Glutamatergic neuron (in vitro differentiated cells): ENCODE measurements at regions not wholly inside any gene's neighbourhood (a gene's known extent, or its start where the extent isn't known, plus 50 kb on each side); places are given as distances from the start of the nearest gene placed in this dataset.
A peak's percentile ranks its signal among the peaks of the same experiment; 100 is the strongest.
"Not testable (repeated sequence)": the region's sequence is repeated elsewhere in the genome, so short reads cannot be mapped to it uniquely, and the experiment has no call there.

ENCODE experiments used
- DNase-seq: peaks from one replicate; pipeline ENCODE4 v3.0.0; 2022
- H3K27ac Mint-ChIP-seq: one replicate; pipeline ENCODE4 v1.8.0; 2020; ENCODE audit warnings: mild to moderate bottlenecking, mixed read lengths, inconsistent platforms; ENCODE audit not compliant: unreplicated experiment
- H3K27me3 Mint-ChIP-seq: one replicate; pipeline ENCODE4 v1.8.0; 2020; ENCODE audit warnings: mild to moderate bottlenecking, moderate library complexity, mixed read lengths, inconsistent platforms; ENCODE audit not compliant: unreplicated experiment
- H3K36me3 Mint-ChIP-seq: one replicate; pipeline ENCODE4 v1.8.0; 2020; ENCODE audit warnings: mild to moderate bottlenecking, mixed read lengths, inconsistent platforms; ENCODE audit not compliant: unreplicated experiment
- H3K4me1 Mint-ChIP-seq: one replicate; pipeline ENCODE4 v1.8.0; 2020; ENCODE audit warnings: mild to moderate bottlenecking, low read depth, mixed read lengths, inconsistent platforms; ENCODE audit not compliant: unreplicated experiment
- H3K4me3 Mint-ChIP-seq: one replicate; pipeline ENCODE4 v1.8.0; 2020; ENCODE audit warnings: mild to moderate bottlenecking, mixed read lengths, inconsistent platforms; ENCODE audit not compliant: unreplicated experiment
- H3K9me3 Mint-ChIP-seq: one replicate; pipeline ENCODE4 v1.8.0; 2020; ENCODE audit warnings: mild to moderate bottlenecking, moderate library complexity, mixed read lengths, inconsistent platforms; ENCODE audit not compliant: unreplicated experiment
- TF ChIP-seq, protein P1 (sequence below): fragments of 200-600 bp; sonication (generic); IDR thresholded peaks from one replicate; pipeline ENCODE4 v1.5.0; 2021; ENCODE audit not compliant: partially characterized antibody, unreplicated experiment

- no peaks in the 10 kb centered on the region for H3K36me3 Mint-ChIP-seq
- H3K9me3 Mint-ChIP-seq: no peaks in the 10 kb centered on the region
- H3K27me3 Mint-ChIP-seq: no peaks in the 10 kb centered on the region
- no peaks in the 10 kb centered on the region for H3K4me1 Mint-ChIP-seq
- H3K4me3 Mint-ChIP-seq: no peak overlapping the region
- no peak for DNase-seq
- TF ChIP-seq, protein P1, sequence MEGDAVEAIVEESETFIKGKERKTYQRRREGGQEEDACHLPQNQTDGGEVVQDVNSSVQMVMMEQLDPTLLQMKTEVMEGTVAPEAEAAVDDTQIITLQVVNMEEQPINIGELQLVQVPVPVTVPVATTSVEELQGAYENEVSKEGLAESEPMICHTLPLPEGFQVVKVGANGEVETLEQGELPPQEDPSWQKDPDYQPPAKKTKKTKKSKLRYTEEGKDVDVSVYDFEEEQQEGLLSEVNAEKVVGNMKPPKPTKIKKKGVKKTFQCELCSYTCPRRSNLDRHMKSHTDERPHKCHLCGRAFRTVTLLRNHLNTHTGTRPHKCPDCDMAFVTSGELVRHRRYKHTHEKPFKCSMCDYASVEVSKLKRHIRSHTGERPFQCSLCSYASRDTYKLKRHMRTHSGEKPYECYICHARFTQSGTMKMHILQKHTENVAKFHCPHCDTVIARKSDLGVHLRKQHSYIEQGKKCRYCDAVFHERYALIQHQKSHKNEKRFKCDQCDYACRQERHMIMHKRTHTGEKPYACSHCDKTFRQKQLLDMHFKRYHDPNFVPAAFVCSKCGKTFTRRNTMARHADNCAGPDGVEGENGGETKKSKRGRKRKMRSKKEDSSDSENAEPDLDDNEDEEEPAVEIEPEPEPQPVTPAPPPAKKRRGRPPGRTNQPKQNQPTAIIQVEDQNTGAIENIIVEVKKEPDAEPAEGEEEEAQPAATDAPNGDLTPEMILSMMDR: no peak
- no peak overlapping the region for H3K27ac Mint-ChIP-seq
Measured at GRCh38 chr11:7186676-7187075, 65.0 kb upstream of the SYT9 start.

- H3K36me3 Mint-ChIP-seq, H3K4me3 Mint-ChIP-seq, H3K27me3 Mint-ChIP-seq, H3K27ac Mint-ChIP-seq, DNase-seq, H3K9me3 Mint-ChIP-seq: not testable (repeated sequence)
- H3K4me1 Mint-ChIP-seq: peaks cover 22% of the 10 kb centered on the region
Measured at GRCh38 chr11:7192785-7193184, 58.9 kb upstream of the SYT9 start.

GRCh38 chr11:7196396-7197146 is 55.1 kb upstream of the SYT9 start:
- peak overlapping the region; percentile 10 for H3K4me3 Mint-ChIP-seq
- DNase-seq: no peak
- peaks cover 3% of the 10 kb centered on the region for H3K27me3 Mint-ChIP-seq

DNA sequence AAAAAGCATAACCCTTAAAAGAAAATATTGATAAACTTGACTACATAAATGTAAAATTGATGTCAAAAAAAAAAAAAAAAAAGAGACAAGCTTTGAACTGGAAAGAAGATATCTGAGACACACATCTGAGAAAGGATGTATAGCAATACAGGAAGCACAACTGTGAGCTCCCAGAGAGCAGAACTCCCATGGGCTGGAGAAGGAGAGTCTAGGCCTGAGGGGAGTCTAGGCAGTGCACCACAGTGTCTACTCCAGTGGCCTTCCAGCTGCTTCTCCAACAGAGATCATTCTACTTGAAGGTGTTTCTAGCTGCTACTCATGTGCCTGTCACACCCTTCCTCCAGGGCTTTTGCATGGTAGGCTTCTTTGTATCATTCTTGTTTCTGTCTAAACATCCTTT is 54.2 kb upstream of the SYT9 start:
- H3K27me3 Mint-ChIP-seq: peaks cover 3% of the 10 kb centered on the region
- no peaks in the 10 kb centered on the region for H3K9me3 Mint-ChIP-seq
- H3K27ac Mint-ChIP-seq: no peak overlapping the region
- TF ChIP-seq, protein P1: no peak
- H3K36me3 Mint-ChIP-seq: no peaks in the 10 kb centered on the region
- peaks cover 28% of the 10 kb centered on the region for H3K4me1 Mint-ChIP-seq
- no peak overlapping the region for H3K4me3 Mint-ChIP-seq
- no peak for DNase-seq

More at GRCh38 chr11:7196396-7197146, 55.1 kb upstream of the SYT9 start:
- TF ChIP-seq, protein P1: no peak
- H3K27ac Mint-ChIP-seq: peak overlapping the region; percentile 62
- no peaks in the 10 kb centered on the region for H3K9me3 Mint-ChIP-seq
- H3K4me1 Mint-ChIP-seq: peaks cover 28% of the 10 kb centered on the region
- no peaks in the 10 kb centered on the region for H3K36me3 Mint-ChIP-seq
